Stimulated activated CD8-positive, alpha-beta memory T cell treated with anti-CD3 and anti-CD28 coated beads, Interleukin-15, amount 100 ng/mL, for 48 hours (primary cell): ENCODE measurements at regions not wholly inside any gene's neighbourhood (a gene's known extent, or its start where the extent isn't known, plus 50 kb on each side); places are given as distances from the start of the nearest gene placed in this dataset.

Experiments
- DNase-seq, 2 donors: peaks; one replicate each; pipeline ENCODE4 v3.0.0-alpha.2; 2020; ENCODE audit warnings: low read depth in 2 of 2

DNA sequence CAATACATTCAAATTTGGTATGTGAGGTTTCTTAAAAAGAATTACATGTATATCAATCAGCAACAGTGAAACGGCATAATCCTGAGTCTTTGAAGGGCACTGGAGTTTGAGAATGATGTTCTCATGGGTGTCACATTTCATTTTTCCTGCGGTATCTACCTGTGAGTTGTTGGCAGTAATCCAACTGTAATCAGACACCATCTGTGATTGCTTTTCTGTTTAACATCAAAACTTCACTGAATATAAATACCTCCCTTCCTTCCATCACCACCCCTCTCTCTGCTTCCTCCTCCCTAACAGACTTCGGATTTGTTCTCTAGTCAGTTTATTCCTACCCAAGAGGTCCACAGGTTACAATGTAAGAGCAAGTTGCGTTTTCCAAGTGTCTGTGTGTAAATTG is 275.2 kb upstream of the PCSK5 start:
- DNase-seq: no peak

DNA sequence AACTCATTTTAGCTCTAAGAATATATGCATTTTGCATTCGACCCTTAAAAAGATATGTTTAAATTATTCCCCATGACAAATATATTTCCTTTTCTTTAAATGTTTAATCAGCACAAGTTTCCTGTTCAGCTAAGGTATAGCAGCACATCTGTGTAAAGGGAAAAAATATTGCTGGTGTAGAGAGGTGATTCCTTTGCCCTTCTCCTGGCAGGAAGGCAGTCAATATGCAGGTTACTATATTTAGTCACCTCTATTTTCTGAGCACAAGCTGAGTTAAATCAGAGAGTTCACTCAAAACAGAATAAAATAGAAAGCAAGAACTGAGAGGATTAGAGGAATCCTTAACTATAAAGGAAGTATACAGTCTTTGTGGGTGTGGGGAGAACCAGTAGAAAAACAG is 274.4 kb upstream of the PCSK5 start:
- DNase-seq: no peak

DNA sequence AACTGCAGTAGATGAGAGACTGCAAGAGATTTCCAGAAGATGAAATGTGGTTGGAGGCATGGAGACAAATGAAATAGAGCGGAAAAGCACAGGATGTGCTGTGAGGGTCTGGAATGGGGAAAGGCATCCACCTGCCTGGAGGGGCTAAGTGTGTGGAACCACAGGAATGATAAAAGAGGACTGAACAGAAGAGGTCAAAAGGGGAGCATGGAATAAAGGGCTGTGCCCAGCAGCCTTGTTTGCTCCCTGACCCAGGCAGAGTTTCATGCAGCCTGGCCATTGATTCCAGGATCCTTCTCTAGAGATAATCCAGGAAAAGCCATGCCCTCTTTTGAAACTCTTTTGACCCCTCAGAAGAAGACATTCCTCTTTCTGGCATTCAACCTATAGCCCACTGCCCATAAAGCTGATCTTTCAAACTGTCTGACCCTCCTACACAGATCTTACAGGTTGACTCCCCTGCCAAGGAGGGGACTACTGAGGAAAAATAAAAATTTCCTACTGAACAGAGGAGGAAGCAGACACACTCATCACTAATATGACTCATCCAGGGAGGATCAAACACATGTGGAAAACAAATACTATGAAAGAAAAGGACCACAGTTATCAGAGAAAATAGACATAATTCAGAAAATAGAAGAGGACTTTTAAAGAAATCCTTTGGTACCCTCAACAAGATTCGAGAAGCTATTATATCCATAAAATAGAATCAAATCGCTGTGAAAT is 273.5 kb upstream of the PCSK5 start:
- no peak for DNase-seq

DNA sequence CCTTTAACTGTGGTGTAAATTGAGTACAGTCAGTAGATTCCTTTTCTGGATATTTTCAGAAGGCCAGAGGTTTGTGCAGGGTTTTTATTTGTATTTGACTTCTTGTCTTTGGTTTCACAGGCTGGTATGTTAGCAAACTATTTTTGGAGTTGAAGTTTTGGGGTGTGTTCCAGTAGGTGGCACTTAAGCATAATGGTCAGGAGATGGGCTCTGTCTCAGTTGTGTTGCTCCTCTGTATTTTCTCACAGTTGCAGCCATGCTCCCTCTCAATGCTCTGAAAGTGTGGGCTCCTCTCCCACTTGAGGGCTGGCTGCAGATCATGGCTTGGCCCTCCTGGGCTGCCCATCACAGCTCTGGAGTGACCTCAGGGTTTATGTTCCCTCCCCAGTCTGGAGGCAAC is 267.0 kb upstream of the PCSK5 start:
- no peak for DNase-seq

DNA sequence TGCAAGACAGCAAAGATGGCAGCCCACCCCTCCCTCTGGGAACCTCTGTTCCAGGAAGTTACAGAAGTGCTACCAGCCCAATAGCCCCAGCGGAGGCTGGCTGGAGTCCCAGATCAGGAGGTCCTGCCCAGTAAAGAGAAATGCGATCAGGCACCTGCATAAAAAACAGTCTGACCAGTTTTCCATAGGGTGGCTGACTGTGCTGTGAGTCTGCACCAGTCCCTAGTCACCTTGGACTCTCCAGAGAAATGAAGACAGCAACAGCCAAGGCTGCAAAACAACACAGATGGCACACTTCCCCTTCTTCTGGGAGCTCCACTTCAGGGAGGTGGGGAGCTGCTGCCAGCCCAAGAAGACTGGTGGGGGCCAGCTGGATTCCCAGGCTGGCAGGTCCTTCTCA is 265.5 kb upstream of the PCSK5 start:
- no peak for DNase-seq

DNA sequence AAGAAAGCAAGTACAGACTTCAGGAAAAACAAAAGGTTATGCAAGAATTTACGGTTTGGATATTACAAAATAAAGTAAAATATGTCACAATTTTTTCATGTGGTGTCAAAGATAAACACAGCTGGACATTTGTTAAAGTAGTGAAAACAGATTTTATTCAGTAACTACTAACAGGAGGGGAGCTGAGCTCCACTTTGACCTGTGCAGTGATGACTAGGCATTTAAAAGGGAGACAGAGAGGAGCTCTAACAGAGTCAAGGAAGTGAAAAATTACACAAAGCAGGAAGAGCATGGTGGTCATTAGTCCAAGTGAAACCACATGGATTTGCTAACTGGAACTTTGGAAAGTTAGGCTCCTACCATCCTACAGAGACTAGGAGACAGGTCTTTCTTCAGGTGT is 263.6 kb upstream of the PCSK5 start:
- no peak for DNase-seq

DNA sequence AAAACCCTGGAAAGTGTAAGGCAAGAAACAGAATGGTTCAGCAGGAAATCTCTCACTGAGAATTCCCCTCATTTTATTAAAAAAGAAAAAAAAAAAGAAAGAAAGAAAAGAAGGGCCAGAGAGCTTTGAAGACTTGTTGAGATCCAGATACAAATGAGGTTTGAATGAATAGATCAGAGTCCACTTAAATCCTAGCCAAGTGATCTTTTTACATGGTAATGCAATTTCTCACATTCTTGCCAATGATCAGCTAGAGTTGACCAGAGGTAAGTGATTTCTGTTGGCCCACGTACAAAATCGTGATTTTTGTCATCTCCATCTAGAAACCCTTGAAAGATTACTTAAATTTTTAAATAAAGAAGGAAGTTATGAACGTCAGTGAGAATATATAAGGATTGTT is 261.5 kb upstream of the PCSK5 start:
- DNase-seq: no peak

DNA sequence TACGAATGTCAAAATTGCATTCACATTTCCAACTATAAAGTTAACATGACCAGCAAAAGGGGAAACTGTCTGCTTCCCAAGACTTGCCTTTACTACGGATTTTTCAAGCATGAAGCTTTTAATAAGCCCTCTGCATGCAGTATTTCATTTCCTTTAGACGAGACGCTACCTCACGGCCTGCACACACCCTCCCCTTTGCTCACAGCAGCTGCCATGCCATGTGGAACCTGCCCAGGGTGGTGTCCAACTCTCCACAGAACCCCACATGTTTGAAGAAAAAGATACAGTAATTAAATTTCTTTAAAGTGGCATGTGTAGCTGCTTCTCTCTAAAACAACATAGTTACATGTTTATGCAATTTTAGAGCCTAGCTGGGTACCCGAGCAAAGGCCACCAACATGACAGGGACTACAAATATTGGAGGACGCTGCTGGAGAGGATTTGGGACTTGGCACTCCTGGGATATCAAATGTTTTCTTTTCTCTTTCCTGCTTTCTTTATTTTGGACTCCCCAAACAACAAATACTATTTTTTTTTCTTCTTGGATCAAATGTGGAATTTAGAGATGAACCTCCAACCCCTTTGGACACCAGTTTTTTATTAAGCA is 256.9 kb upstream of the PCSK5 start:
- DNase-seq: no peak

DNA sequence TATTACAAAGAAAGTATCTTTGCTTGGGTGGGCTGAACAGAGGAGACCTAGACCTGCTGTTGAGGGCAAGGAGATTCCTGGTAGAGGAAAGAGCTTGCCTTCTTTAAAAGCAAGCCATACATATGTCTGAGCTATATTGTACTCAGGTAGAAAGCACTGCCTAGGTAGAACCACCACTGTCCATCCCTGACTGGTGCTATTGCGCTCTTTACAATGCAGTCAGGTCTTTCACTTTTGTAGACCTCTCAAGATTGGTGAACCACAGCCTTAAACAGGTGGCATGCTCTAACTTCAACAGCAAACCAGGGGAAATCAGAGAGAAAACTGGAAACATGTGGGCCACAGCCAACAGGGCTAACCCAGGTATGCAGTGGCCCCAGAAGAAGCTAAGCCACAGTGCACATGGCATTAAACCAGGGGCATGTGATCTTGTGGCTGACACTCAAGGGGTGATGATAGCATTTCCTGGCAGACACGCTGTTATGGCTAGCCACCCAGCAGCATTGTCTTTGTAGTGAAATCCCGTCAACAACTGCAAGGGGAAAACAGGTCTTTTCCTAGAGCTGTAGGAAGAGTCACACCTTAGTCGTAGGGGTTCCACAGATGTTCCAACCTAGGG is 253.9 kb upstream of the PCSK5 start:
- no peak for DNase-seq

DNA sequence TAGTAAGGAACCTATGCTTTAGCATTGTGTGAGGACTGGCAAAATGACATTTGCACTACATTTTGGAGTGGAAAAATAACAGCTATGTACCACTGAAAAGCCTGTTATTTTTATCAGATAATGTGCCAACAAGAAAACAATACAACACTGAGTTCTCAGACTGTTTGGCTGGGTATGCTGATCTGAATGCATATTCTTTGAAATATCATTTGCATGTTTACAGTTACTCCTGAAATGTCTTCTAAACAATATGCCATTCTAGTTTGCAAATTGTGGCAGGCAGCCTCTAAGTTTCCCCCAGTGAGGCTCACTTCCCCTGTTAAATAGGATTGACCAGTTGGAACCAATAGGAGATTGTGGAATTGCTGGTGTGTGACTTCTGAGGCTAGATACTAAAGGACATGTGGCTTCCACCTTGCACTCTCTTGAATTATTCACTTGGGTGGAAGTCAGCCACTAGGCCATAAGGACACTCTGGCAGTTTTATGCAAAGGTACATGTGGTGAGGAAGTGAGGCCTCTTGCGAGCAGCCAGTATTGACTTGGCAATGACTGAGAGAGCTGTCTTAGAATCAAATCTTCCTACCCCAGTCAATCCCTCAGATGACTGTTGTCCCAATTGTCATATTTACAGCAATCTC is 250.4 kb upstream of the PCSK5 start:
- no peak for DNase-seq

DNA sequence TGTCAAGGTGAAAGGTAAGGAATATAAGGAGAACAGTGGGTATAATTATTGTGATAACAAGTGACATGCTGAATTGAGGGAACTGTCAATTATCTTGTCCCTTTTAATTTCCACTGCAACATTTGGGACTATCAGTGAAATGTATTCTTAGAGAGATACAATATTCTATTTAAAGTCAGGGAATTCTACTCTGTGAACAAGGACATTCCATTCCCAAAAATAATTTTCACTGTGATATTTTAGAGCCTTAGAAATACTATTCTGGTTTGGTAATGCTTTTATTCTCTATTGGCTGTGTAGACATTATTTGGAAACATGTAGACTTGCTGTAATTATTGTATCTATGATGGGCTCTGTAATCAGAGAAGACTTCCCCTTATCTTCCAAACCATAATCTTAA is 248.0 kb upstream of the PCSK5 start:
- DNase-seq: no peak

DNA sequence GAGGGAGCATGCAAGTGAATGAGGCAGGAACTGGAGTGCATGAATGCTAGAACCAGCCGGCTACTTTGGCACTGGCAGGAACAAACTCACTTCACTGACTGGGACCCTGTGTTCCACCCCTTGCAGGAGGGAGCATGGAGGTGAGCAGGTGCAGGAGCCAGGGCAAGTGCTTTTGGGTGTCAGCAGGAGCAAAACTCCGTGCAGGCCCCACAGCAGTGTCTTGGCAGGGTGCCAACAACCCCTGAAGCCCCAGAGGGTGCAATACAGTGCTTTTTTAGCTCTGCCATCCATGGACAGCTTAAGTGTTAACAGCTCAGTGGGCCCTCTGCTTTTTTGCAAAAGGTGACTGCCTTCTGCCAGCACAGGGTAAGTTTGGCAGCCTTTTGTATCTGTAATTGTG is 245.8 kb upstream of the PCSK5 start:
- no peak for DNase-seq

DNA sequence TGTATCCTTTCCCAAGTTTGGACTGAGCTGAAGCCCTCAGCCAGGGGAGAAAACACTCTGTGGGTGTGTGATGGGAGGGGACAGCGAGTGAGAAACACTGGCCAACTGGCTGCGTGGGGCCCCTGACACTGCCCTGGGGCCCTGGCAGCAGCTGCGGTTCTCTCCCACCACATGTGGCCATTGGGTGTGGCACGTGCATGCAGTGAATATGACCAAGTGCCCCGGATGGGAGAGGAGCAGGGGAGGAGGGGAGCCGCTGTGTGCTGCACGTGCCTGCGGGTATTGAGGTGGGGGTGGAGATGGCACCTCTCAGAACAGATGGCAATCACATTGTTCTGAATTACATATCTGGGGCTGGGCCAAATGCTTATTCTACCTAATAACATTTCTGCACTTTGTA is 242.4 kb upstream of the PCSK5 start:
- DNase-seq: no peak

DNA sequence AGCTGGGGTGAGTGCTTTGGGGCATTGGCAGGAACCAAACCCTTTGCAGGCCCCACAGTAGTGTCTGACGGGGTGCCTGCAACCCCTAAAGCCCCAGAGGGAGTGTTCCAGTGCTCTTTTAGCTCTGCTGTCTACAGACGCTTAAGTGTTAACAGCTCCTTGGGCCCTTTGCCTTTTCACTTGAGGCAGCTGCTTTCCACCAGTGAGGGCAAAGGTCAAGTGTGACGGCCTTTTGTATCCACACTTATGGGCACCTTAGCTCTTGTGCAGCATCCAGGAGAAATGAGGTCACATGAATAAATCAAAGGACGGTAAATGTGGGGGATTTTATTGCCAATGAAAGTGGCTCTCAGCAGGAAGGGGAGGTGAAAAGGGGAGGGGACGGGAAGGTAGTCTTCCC is 241.4 kb upstream of the PCSK5 start:
- DNase-seq: no peak

DNA sequence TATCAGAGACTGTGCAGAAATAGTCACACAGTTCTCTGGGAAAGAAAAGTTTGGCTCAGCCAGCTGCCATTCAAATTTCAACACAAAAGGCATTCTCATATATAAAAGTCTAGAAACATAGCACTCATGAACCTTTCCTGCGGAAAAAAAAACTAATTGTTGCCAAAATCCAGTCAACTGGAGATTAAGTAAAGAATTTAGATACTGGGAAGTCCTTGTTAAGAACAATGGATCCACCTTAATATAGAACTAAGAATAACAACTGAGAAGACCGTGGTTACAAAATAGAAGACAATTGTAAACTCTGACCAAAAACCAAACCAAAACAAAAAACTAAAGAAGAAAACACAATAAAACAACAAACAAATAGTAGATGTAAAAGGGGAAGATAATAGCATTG is 238.8 kb upstream of the PCSK5 start:
- no peak for DNase-seq

DNA sequence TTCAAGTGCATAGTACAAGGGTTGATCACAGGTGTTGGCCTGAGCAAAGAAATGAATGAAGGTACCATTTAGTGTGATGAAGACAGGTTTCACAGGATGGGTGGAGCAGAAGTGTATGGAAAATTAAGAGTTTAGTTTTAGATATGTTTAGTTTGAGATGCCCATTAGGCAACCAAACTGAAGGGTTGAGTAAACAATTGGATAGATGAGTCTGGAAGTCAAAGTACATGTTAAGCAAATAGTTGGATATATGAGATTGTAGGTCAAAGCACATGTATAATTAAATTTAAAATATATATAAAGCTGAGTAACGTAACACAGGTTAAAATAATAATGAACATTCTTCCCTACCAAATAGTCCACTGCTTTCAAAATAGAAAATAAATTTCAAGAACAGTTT is 237.1 kb upstream of the PCSK5 start:
- DNase-seq: no peak

DNA sequence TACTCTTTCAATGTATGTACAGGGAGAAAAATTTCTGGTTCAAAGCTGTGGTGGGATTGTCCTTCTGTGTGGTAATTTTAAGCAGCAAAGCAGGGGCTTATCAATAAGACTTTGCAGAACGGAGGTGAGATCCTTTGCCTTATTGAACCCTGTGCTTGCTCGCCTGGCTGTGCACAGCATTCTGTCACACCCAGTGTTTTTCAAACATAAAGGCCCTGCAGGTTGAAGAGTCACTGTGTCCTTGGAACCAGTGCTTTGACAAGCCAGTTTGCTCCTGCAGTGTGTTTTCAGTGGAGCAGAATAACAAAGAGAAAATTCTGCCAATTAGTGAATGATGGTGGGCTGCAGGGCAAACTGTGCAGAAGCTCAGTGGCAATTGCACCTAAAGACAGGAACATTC is 236.7 kb upstream of the PCSK5 start:
- no peak for DNase-seq

DNA sequence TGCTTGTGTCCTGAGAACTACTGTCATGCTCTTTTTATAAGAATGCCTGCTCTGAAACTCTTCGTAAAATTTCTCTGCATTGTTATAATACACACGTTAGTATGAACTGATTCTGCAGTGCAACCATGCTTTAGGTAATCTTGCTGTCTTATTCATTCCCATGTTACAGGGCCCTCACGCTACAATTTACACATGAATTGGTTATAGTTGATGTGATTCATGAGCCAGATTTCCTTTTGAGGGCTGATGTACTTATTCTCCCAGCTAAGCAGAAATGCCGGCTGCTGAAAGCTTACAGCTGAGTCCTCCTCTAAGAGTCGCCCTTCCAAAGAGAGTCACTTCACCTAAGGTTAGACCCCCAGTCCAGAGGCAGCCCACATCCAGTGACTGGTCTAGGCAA is 233.5 kb upstream of the PCSK5 start:
- no peak for DNase-seq

DNA sequence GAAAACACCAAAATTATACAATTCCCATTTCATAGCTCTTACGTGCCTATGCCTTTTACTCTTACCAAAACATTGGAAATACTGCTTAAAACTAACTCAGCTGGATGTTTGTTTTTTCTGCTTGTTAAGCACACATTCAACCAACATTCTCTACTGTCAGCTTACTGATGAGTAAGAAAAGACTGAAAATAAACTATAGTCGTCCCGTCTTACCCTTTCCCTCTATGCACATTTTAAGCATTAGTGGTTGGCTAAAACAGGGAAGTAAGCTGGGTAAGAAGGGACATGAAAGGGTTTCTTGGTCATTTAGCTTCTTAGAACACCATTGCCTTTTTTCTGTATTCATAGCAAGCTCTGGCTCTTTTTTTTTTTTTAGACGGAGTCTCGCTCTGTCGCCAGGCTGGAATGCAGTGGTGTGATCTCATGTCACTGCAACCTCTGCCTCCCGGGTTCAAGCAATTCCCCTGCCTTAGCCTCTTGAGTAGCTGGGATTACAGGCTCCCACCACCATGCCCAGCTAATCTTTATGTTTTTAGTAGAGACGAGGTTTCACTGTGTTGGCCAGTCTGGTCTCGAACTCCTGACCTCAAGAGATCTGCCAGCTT is 232.1 kb upstream of the PCSK5 start:
- no peak for DNase-seq

DNA sequence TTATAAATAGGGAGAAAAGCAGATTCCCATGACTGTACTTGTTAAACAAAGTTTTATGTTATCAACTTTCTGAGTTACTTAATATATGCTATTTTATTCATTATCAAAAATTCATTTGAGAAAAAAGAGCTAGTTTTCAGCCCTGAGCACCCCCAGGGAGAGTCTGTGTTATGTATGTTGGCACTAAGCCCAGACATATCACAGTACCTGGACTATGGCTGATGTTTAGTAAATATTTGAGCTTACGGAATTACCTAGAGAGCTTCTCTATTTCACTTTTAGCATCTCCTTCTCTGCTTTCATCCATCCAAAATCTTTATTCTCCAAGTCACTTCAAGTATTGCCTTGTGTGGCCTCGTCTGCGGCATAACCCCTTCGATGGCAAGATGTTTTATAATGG is 225.9 kb upstream of the PCSK5 start:
- DNase-seq: no peak

DNA sequence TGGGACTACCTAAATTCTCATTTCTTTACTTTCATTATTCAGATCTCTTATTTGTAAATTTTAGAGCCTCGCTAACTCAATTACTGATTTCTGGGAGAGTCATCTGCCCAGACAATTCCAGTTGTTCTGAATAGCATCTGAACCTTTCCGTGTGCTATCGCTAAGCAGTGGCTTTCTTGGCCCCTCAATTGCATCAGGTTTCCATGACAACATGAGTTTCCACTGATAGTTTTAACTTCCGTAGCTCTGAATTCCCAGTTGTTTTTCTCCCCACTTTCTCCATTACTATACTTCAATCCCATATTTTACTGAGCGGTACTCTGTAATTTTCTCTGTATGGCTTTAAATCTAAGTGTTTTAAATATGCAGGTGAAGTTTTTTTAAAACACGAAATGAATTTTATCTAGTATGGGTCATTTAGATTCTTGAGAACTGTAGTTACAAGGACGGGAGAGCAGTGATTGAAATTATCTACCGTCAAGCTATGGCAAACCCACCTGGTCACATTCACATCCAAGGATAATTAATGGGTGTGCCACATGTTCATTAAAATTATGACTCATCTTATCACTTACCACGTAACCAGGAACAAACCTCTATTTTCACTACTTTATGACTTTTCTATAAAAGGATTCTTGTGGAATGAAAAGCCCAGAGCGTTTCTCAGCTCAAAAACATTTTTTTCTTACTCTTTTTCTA is 223.5 kb upstream of the PCSK5 start:
- no peak for DNase-seq

DNA sequence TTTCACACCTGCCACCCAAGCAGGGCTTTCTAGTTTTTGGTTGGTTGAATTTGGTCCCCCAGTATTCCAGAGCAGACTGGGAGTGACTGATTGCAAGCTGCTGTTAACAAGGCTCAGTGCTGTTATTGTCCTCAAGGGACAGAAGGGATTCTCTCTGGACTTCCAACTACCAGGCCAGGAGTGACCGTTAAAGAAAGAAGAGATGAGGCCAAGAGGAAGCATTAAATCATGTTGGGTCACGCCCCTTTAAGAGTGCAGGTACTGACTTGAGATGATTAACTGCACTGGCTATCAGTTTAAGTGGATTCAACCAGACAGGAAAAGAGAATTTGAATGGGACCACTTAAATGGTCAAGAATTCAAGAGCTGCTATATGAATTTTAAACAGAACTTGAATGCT is 220.8 kb upstream of the PCSK5 start:
- DNase-seq: no peak
